ENCODE measurements at regions not wholly inside any gene's neighbourhood (a gene's known extent, or its start where the extent isn't known, plus 50 kb on each side); places are given as distances from the start of the nearest gene placed in this dataset.

DNA sequence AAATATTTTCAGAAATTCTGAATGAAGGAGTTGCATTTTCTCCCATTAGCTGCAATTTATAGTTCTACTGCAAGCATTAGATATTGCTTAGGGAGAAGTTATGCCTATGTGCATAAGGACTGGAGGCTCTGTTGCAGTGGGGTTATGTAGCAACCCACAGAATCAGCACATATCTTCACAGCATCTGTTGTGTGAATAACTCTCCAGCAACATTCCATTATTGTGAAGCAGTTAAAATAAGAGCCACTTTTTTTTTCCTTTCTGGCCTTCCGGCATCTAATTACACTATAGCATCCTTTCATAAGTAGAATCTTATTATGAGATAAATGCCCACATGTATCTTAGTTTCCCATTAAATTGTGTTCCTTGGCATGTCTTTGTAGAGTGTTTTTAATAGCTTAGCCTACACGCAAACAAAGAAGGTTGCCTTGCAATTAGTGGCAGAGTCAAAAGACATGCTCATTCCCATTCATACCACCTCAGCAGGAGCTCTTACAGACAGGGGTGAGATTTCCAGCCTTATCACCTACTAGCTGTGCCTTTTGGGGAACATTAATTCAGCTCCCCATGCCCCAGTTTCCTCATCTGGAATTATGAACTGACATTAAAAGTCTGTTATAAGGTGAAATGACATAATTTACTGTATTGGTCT lies 596.0 kb upstream of the GOT2 start:
- peak; percentile 45 for DNase-seq (ENCODE audit: low spot score)

DNA sequence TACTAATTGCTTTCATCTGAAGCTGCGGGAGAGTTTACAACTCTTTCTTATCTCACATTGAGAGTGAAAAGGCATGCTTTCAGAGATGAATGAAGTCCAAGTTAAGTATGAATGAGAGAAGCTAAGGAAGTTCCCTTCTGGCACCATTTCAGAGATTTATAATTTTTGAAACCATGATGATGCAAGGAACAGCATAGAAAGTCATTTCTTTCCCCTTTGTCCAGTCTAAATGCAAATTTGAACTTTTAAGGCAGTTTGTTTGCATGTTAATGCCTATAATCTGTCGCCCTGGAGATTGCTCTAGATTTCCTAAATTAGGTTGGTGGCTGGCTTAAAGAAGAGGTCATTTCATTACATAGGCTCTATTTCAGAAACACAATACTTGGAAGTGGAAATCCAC lies 594.8 kb upstream of the GOT2 start:
- DNase-seq (ENCODE audit: low spot score) = no peak

DNA sequence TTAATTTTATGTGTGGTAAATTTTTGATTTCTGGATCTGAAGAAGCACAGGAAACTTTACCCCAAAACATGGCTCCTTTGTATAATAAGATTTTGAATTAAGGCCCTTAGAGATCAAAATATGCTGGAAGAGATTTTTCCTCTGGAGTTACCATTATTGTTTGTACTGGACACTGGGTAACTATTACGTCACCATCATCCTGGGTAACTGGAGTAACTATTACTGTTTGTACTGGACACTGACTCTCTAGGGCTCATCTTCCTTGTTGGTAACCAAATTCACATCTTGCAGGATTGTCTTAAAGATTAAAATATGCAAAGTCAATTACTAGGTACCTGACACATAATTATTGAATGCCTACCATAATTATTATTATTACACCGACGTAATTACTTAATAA lies 593.8 kb upstream of the GOT2 start:
- no peak for DNase-seq (ENCODE audit: low spot score)

DNA sequence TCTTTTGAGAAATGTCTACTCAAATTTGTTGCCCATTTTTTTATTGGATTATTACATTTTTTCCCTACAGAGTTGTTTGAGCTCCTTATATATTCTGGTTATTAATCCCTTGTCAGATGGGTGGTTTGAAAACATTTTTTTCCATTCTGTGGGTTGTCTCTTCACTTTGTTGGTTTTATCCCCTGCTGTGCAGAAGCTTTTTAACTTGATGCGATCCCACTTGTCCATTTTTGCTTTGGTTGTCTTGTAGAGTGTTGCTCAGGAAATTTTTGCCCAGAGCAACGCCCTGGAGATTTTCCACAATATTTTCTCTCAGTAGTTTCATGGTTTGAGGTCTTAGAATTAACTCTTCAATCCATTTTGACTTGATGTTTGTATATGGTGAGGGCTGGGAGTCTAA lies 592.8 kb upstream of the GOT2 start:
- no peak for DNase-seq (ENCODE audit: low spot score)

DNA sequence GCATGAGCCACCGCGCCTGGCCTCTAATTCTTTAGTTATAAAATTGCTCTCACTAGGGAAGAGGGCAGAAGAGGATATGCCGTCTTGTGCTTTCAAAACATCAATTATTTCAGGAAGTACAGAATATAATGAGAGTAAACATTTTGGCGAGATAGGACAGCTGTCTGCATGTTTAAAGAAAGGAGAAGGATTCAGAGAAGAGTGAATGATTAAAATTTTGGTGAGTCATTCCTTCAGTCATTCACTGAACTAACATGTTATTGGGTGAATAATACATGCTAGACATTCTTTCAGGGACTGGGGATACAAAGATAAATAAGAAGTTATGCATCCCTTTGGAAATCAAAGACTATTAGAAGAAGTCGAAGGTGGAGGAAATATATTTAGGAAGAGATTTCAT lies 590.3 kb upstream of the GOT2 start:
- no peak for DNase-seq (ENCODE audit: low spot score)

DNA sequence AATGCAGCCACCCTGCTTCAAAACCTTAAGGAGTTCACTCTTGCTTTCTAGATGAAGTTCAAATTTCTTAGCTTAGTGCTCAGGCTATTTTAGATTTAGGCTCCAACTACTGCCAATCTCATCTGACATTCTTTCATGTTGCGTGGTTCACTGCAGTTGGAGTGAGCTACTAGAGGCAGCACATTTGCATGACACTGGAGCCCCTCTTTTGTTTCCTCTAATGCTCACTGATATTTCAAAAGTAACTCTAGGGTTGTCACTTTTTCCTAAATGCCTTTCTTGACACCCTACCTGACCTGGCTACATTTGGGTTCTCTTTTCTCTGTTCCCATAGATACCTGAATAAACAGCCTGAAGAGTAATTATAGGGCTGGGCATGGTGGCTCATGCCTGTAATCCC lies 586.5 kb upstream of the GOT2 start:
- DNase-seq (ENCODE audit: low spot score) = no peak

DNA sequence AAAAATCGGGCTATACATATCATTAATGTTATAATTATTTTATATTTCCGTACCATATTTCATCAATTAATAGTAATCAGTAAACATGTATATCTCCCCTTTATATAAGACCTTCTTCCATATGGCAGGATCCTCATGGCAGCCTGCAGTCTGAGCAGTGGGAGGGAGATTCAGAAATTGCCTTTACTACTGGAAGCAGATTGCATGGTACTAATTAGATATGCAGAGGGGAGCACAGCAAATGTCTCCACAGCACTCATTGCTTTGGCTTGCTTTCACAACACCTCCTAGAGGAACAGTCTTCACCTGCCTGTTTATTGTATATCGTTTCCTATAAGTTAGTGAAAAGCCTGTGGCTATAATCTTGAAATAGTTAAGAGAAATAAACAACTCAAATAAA lies 585.8 kb upstream of the GOT2 start:
- DNase-seq (ENCODE audit: low spot score) = no peak

DNA sequence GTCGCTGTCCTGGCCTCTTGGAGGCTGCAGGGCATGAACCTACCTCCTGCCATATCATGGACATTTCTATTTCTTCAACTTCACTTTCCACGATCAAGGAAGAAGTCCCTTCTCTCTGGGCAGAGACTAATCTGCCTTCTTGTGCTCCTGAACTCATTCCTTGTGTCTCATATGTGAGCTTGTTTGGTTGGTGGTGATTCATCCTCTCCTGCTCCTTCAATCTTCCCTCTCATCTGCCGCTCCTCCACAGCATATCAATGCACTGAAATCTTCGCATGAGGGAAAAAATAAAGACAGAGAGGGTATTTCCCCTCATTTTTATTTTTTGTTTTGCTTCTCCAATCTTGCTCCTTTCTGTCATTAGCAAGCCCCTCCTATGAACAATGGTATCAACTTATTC lies 571.7 kb upstream of the GOT2 start:
- no peak for DNase-seq (ENCODE audit: low spot score)

DNA sequence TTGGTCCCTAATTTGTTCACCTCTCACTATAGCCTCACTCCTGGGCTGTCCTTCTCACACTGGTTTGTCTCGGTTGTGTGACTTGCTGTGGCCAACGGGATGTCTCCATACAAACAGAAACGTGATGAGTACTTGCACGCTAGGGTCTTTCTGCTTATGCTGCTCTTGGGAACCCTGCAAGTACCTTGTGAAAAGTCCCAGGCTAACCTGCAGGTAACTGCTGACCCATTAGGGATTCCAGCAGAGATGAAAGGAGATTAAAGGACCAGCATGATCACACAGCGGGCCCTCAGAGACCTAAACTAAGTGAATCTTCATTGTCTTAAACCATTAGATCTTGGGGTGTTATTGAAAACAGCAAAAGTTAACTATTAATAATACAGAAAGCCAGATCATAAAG lies 562.8 kb upstream of the GOT2 start:
- no peak for DNase-seq (ENCODE audit: low spot score)

DNA sequence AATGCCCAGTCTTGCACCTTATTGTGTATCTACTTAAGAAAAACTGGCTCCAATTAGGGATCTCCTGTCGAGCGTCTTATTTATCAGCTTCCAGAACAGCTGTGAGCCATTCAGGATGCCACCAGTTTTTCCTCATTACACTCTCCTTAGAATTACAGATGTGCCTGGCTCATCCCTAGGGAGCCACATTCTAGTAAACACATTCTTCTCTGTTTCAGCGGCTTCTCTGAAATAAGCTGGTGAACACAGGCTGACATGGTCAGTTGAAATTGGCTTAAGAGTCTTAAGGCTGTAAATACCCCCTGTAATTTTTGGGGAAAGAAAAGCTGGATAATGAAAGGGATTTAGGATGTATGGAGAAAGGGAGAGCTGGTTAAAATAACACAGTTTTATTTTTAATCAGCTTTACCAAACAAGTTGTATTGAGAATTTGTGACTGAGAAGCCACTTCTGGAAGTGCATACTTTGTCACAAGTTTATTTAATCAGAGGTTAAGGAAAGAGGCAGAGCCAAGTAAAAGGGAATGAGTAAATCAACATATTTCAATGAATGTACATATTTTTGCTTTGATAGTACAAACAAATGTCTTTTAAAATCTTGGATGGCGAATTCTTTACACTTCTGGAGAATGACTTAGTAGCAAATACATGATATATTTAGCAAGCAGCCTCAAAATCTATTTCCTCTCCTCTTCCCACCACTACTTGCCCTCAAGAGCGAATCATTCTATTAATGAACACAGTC lies 562.0 kb upstream of the GOT2 start:
- DNase-seq (ENCODE audit: low spot score) = no peak

DNA sequence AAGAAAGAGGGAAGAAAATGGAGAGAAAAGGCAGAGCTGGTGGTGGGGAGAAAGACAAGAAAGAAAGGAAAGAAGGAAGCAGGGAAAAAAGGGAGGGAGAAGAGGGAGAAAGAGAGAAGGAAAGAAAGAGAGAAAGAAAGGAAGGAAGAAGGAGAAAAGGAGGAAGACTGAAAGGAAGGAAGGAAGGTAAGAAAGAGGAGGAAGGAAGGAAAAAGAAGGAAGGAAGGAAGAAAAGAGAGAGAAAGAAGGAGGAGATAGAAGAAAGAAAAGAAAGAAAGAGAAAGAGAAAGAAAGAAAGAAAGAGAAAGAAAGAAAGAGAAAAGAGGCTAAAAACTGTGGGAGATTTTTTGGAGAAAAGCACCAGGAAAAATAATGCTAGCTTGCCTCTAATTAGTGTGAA lies 561.4 kb upstream of the GOT2 start:
- no peak for DNase-seq (ENCODE audit: low spot score)

DNA sequence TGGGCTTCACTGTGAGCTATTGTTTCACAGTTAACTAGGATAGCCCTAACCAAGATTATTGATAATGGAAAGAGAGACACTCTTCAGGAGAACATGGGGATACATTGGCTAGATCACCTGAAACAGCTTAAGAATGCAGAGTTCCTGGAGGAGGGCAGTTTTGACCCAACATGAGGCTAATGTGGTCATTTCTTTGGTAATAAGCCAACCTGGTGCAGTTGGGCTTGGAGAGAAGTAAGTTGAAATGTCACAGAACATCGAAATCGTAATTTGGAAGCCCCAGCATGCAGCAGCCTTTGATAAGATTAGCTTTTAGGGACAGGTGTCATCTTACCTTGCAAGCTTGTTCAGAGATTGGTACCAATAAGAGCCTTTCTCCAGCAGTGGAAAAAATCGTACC lies 556.6 kb upstream of the GOT2 start:
- DNase-seq (ENCODE audit: low spot score) = no peak

DNA sequence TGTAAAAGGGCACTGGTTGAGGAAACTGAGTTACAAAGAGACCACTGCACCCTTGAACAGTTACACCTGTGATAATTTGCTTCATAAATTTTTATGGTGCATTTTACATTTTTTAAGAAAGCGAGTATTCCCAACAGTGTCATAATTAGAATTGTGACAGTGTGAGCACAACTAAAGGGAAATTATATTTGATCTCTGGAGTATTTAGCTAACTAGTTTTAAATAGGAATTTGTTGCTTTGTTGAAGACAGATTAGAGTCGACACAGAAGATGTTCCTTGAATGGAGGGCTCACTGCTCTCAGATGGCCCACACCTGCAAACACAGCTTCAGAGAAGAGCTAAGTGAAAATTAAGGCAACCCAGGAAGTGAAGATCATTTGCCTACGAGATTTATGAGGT lies 555.0 kb upstream of the GOT2 start:
- no peak for DNase-seq (ENCODE audit: low spot score)

DNA sequence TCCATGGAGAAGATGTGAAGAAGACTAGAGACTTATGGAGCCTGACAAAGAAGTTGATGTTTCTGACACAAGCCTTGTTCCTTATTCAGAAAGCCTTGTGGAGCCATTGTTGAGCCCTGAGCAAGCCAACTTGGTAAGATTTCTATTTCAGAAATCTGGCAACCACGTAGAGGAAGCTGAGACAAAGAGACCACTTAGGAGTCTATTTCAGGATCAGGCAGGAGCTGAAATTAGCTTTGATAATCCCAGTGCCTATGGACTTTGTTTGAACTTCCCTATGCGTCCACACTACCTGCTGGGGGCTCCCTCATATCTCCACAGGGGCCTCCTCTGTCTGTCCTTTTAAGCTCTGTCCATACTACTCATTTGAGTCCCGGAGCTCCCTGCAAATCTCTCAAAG lies 540.0 kb upstream of the GOT2 start:
- no peak for DNase-seq (ENCODE audit: low spot score)

DNA sequence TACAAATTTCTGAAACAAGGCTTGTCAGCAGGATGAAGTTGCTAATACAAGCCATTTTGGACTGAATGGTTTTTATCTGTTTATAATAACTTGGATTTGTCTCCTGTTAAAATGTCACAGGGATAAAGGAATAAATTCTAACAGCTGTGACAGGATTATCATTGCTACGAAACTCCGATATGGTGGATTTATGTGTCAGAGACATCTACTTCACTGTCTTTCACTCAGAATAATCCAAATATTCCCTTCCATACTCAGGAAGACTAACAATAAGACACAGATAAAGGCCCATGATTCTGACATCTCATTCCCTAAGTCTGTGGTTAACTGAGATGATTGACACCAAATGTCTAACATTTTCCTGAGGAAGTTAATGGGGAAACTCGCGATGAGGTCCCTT lies 529.8 kb upstream of the GOT2 start:
- no peak for DNase-seq (ENCODE audit: low spot score)

DNA sequence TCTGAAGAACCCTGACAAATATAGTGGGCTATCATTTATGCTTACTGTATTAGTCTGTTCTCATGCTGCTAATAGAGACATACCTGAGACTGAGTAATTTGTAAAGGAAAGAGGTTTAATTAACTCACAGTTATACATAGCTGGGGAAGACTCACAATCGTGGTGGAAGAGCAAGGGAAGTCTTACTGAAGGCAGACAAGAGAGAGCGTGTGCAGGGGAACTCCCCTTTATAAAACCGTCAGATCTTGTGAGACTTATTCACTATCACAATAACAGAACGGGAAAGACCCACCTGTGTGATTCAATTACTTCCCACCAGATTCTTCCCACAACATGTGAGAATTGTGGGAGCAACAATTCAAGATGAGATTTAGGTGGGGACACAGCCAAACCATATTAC lies 526.8 kb upstream of the GOT2 start:
- DNase-seq (ENCODE audit: low spot score) = no peak

DNA sequence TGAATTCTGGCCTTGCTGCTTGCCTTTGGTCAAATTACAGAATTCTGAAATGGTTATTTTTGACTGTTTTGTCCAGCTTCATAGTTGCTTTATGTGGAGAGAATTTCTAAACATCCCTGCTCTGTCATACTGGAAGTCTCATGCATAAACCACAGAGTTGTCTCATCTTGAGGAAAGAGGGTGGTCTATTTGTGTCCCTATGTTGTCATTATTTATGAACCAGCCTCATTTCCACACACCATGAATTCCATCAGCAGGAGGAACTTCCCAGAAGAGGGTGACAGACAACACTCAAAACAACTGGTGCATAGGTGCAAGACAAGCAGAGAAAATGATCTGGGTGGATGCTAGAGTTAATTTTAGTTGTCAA lies 525.8 kb upstream of the GOT2 start:
- DNase-seq (ENCODE audit: low spot score) = no peak

DNA sequence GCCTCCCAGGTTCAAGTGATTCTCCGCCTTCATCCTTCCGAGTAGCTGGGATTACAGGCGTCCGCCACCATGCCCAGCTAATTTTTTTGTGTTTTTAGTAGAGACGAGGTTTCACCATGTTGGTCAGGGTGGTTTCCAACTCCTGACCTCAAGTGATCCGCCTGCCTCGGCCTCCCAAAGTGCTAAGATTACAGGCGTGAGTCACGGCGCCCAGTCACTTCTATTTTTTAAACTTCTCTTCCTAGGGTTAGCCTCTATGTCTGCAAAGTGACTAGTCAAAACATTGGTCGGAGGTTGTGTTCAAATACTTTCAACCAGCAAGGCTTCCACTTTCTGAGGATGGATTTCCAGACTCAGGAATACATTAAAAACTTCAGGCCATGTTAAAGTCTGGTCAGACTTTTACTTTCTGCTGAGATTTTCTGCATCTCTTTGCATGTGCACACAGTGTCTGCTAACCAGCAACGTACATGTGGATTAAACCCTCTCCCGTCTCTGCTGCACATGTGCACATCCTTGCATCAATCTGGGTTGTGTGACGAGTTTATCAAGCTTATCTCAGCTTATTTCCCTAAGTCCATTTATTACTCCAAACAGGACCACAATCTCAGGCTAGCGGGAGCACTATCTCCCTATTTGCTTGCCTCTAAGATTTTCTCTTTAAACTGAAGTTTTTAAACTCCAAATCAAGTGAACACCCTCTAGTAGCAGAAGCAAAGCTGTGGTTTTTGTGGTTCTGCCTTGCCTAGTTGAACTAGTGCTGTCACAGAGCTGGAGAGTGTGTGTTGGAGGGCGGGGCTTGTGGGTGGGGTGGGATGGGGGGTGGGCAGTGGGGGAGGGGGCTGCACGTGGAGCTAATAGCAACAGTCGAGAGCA lies 525.2 kb upstream of the GOT2 start:
- DNase-seq (ENCODE audit: low spot score) = no peak

DNA sequence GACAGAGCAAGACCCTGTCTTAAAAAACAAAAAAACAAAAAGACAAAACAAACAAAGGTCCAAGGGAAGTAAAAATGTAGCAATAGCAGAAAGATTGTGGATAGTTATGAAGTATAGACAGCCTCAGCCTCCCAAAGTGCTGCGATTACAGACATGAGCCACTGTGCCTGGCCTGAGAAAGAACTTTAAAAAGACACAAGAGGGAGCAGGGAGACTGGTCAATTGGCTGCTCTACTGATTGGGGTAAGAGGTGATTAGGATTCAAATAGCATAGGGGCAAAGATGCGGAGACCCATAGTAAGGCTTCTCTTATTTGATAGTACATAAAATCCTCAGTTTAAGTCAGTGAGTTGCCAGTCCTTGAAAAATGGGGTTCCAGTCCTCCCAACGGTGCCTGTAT lies 518.2 kb upstream of the GOT2 start:
- DNase-seq (ENCODE audit: low spot score) = no peak

DNA sequence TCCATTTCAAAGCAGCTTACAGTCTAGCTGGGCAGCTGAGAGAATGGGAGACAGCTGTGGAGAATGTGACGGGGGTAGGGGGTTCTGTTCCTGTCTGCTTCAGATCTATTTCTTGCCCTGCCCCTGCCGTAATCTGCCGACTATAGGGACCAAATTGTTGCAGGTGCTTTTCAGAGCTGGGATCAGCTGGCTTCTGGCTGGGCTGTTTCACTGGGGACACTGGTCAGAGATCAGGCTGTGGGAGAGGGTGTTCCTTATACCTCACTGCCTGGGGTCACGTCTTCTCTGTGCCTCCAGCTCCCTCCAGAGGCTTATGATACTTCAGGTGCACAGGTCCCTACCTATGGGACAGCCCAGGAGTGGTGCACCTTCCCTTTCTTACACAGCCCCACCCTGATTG lies 514.9 kb upstream of the GOT2 start:
- DNase-seq (ENCODE audit: low spot score) = no peak

DNA sequence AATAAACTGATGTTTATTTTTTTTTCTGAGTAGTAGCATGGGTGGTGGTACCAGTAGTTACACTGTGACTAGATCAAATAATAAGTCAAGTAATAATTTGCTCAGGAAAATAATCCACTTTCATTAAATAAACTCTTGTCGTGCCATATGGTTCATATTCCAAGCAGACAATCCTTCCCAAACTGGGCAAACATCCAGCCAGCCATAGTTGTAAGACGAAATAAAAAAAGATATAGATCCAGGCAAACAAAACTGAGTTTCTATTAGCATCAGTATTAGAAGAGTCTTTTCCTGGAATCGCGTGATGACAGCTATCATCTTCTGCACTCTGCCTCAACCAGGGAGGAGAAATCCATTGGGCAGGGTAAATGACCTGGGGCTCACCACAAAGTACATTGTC lies 508.4 kb upstream of the GOT2 start:
- DNase-seq (ENCODE audit: low spot score) = no peak

DNA sequence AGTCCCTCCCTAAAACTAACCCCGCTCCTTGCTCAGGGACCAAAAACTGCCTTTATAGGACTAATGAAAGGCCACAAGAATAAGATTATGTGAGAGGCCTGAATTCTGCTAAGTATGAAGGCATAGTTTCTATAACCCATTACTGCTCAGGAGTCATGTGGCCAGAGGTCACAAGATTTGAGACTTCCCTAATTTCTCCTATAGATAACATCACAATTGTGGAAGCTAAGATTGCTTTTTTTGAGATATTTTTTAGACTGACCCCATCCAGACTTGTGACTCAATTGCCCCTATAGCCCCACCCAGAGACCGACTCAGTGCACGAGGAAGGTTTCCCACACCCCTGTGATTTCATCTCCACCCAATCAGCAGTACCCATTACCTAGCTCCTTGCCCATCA lies 504.1 kb upstream of the GOT2 start:
- DNase-seq (ENCODE audit: low spot score) = no peak

DNA sequence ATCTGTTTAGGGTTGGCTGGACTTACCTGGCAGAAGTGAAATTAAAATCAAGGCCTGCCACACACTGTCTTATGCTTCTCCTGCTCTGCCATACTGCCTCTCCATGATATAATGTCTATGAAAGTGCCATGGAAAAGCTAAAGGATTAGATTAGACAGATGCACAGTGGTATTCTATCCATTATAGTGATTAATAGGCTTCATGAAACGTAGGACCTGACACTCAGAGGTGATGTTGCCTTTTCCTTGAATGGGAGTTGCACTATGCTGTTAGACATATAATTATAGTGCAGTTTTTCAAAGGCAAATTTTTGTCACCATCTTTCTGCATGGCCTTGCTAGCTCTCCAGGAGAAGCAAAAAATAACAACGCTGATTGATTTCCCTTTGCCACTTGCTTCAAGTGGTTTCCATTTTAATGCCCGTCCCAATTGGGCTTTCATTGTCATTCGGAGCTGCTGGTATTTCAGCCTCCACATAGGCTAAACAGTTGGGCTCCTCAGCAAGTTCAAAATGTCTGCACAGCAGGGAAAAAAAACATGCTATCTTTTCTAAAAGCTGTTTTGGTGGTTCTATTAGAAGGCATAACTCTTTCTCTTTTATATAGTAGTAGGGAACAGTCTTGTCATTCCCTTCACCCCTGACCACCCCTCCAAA lies 502.8 kb upstream of the GOT2 start:
- no peak for DNase-seq (ENCODE audit: low spot score)

All from Ammon's horn (tissue), 1 donor.